HL-60/S4 treated with phorbol 12-myristate 13-acetate at 8.2 ng/mL for 4 days and 3 days (cell line): ENCODE measurements at regions not wholly inside any gene's neighbourhood (a gene's known extent, or its start where the extent isn't known, plus 50 kb on each side); places are given as distances from the start of the nearest gene placed in this dataset.
"Not testable (repeated sequence)": the region's sequence is repeated elsewhere in the genome, so short reads cannot be mapped to it uniquely, and the experiment has no call there.

Experiments used
- in situ Hi-C: fragments of 300-500 bp; cut with MboI; formaldehyde crosslinking; loops from 2 replicates; pipeline ENCODE4 v1.15.0; 2022; ENCODE audit warnings: low sequenced_read_pairs

GRCh38 chr2:43149482-43150107, 76.8 kb downstream of the ZFP36L2 start:
- in situ Hi-C loops = no loop called here

GRCh38 chr2:43146083-43146482, 80.3 kb downstream of the ZFP36L2 start:
- in situ Hi-C loops = no loop called here

- in situ Hi-C loops = no loop called here
Measured at GRCh38 chr2:43144263-43144662, 82.1 kb downstream of the ZFP36L2 start.

GRCh38 chr2:43143756-43144155, 82.7 kb downstream of the ZFP36L2 start:
- in situ Hi-C loops = no loop called here

- in situ Hi-C loops = no loop called here
Measured at GRCh38 chr2:43142921-43143438, 83.4 kb downstream of the ZFP36L2 start.

GRCh38 chr2:43141636-43142151, 84.7 kb downstream of the ZFP36L2 start:
- in situ Hi-C loops = not testable (repeated sequence)

- in situ Hi-C loops = no loop called here
Measured at GRCh38 chr2:43139996-43140621, 86.3 kb downstream of the ZFP36L2 start.

- in situ Hi-C loops = no loop called here
Measured at GRCh38 chr2:43139501-43139900, 86.9 kb downstream of the ZFP36L2 start.

GRCh38 chr2:43138441-43138840, 88.0 kb downstream of the ZFP36L2 start:
- in situ Hi-C loops = no loop called here

GRCh38 chr2:43136876-43137275, 89.5 kb downstream of the ZFP36L2 start:
- in situ Hi-C loops = no loop called here

- in situ Hi-C loops = no loop called here
Measured at GRCh38 chr2:43136011-43136799, 90.2 kb downstream of the ZFP36L2 start.

- in situ Hi-C loops = no loop called here
Measured at GRCh38 chr2:43135583-43135982, 90.8 kb downstream of the ZFP36L2 start.

- in situ Hi-C loops = no loop called here
Measured at GRCh38 chr2:43134571-43134889, 91.9 kb downstream of the ZFP36L2 start.

GRCh38 chr2:43133708-43134570, 92.5 kb downstream of the ZFP36L2 start:
- in situ Hi-C loops = no loop called here

GRCh38 chr2:43133336-43133707, 93.1 kb downstream of the ZFP36L2 start:
- in situ Hi-C loops = no loop called here

GRCh38 chr2:43132683-43133301, 93.6 kb downstream of the ZFP36L2 start:
- in situ Hi-C loops = no loop called here

- in situ Hi-C loops = no loop called here
Measured at GRCh38 chr2:43131890-43132682, 94.3 kb downstream of the ZFP36L2 start.

GRCh38 chr2:43131051-43131889, 95.1 kb downstream of the ZFP36L2 start:
- in situ Hi-C loops = no loop called here

- in situ Hi-C loops = no loop called here
Measured at GRCh38 chr2:43130548-43130875, 95.9 kb downstream of the ZFP36L2 start.
